ENCODE measurements at regions not wholly inside any gene's neighbourhood (a gene's known extent, or its start where the extent isn't known, plus 50 kb on each side); places are given as distances from the start of the nearest gene placed in this dataset.

DNA sequence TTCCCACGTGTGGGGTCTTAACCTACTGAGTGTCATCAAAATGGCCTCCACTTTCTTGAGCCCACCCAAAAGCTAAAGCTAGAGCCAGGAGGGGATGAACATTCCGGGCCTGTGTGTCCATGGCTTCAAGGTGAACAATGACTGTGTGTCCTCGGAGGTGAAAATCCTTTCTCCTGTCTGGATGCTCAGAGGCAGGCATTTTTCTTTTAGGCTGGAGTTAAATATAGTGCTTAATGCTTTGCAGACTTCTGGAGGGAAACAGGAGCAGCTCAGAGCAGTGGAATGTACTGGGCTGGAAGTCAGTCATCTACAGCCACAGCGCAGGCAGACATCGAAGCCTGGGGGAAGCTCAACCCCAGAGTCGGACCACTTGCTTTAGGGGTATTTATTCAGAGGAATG lies 68.6 kb upstream of the TMEM45B start:
- TF ChIP-seq, protein P1, sequence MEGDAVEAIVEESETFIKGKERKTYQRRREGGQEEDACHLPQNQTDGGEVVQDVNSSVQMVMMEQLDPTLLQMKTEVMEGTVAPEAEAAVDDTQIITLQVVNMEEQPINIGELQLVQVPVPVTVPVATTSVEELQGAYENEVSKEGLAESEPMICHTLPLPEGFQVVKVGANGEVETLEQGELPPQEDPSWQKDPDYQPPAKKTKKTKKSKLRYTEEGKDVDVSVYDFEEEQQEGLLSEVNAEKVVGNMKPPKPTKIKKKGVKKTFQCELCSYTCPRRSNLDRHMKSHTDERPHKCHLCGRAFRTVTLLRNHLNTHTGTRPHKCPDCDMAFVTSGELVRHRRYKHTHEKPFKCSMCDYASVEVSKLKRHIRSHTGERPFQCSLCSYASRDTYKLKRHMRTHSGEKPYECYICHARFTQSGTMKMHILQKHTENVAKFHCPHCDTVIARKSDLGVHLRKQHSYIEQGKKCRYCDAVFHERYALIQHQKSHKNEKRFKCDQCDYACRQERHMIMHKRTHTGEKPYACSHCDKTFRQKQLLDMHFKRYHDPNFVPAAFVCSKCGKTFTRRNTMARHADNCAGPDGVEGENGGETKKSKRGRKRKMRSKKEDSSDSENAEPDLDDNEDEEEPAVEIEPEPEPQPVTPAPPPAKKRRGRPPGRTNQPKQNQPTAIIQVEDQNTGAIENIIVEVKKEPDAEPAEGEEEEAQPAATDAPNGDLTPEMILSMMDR (IDR thresholded peaks at IDR 0.05): no peak
- no peak for TF ChIP-seq POLR2A (IDR thresholded peaks at IDR 0.05)

All from stomach (tissue), 4 donors.